Esophagus muscularis mucosa (tissue), 3 donors: ENCODE measurements at regions not wholly inside any gene's neighbourhood (a gene's known extent, or its start where the extent isn't known, plus 50 kb on each side); places are given as distances from the start of the nearest gene placed in this dataset.

ENCODE experiments used
- CTCF ChIP-seq, 3 experiments: fragments of 200-600 bp in 2 of 3; fragments of 450-650 bp in 1 of 3; sonication (generic) in 2 of 3; IDR thresholded peaks; one replicate each; pipeline ENCODE4 v1.5.1; 2017 to 2019; ENCODE audit warnings: antibody characterized with exemption in 3 of 3, mild to moderate bottlenecking in 2 of 3, moderate library complexity in 1 of 3
- POLR2A ChIP-seq: fragments of 450-650 bp; IDR thresholded peaks from one replicate; pipeline ENCODE4 v1.6.1; 2017; ENCODE audit warnings: antibody characterized with exemption, moderate library complexity, mild to moderate bottlenecking, low read depth

GRCh38 chr11:69954756-69955155 lies 123.4 kb upstream of the ANO1 start:
- TF ChIP-seq CTCF (IDR thresholded peaks at IDR 0.05) (no peak), POLR2A (no peak)
